IMR-90 (cell line): ENCODE measurements at regions not wholly inside any gene's neighbourhood (a gene's known extent, or its start where the extent isn't known, plus 50 kb on each side); places are given as distances from the start of the nearest gene placed in this dataset.

Experiments used
- ATAC-seq: fragments of 200-7000 bp; cut with Tn5 transposase; 2 replicates; pipeline ENCODE4 v1.9.1; 2020; ENCODE audit warnings: low read depth, mild to moderate bottlenecking, moderate library complexity
- BruUV-seq: library from RNA; stranded (reverse); fragments of 400-500 nt; replicated peaks from 2 replicates; lab custom pipeline; 2021; lab: Mats Ljungman, UMichigan
- CTCF ChIA-PET: fragments of 300-600 bp; formaldehyde crosslinking; extraction: SDS; loops from one replicate; lab custom pipeline; 2021; ENCODE audit warnings: antibody characterized with exemption; lab: Yijun Ruan, JAX
- POLR2A ChIA-PET: fragments of 300-600 bp; sonication (Branson Sonifier 250); formaldehyde crosslinking; loops from one replicate; lab custom pipeline; 2022; ENCODE audit warnings: antibody characterized with exemption; ENCODE audit not compliant: unreplicated experiment; lab: Charles Lee
- DNase-seq: peaks from one replicate; pipeline ENCODE4 v3.0.0; 2013
- H2AFZ ChIP-seq: replicated peaks from 2 replicates; pipeline ENCODE3; 2013; ENCODE audit warnings: low read length, mild to moderate bottlenecking; ENCODE audit not compliant: poor library complexity
- H2AK5ac ChIP-seq: 2 replicates; pipeline ENCODE4 v1.6.1; 2013; ENCODE audit warnings: low read depth, low read length, inconsistent platforms
- H2AK9ac ChIP-seq: replicated peaks from 2 replicates; pipeline ENCODE3; 2013; ENCODE audit warnings: mild to moderate bottlenecking, low read depth, low read length, moderate library complexity; ENCODE audit not compliant: poor library complexity
- H2BK120ac ChIP-seq: 2 replicates; pipeline ENCODE4 v1.6.1; 2013; ENCODE audit warnings: low read depth, low read length, inconsistent platforms
- H2BK15ac ChIP-seq: 3 replicates; pipeline ENCODE4 v1.6.1; 2013; ENCODE audit warnings: low read depth, low read length, inconsistent platforms
- H2BK20ac ChIP-seq: 2 replicates; pipeline ENCODE4 v1.6.1; 2013; ENCODE audit warnings: low read depth, mild to moderate bottlenecking, inconsistent platforms, low read length, moderate library complexity
- H2BK5ac ChIP-seq: 2 replicates; pipeline ENCODE4 v1.6.1; 2013; ENCODE audit warnings: mild to moderate bottlenecking, low read depth, low read length, inconsistent platforms; ENCODE audit not compliant: poor library complexity, severe bottlenecking
- H3K14ac ChIP-seq: replicated peaks from 2 replicates; pipeline ENCODE4 v1.6.1; 2013; ENCODE audit warnings: low read depth, low read length, inconsistent platforms
- H3K18ac ChIP-seq: 2 replicates; pipeline ENCODE4 v1.6.1; 2013; ENCODE audit warnings: low read depth, low read length, control low read depth
- H3K23ac ChIP-seq: 2 replicates; pipeline ENCODE4 v1.6.1; 2013; ENCODE audit warnings: low read depth, low read length, inconsistent platforms
- H3K27ac ChIP-seq: 2 replicates; pipeline ENCODE4 v1.5.1; 2013; ENCODE audit warnings: mild to moderate bottlenecking, control low read depth, low read length; ENCODE audit not compliant: insufficient read depth
- H3K27me3 ChIP-seq: 2 replicates; pipeline ENCODE4 v1.6.1; 2013; ENCODE audit warnings: low read length; ENCODE audit not compliant: control insufficient read depth, insufficient read depth
- H3K36me3 ChIP-seq: 2 replicates; pipeline ENCODE4 v1.6.1; 2013; ENCODE audit warnings: low read length, mixed read lengths; ENCODE audit not compliant: control insufficient read depth, insufficient read depth
- H3K4ac ChIP-seq: 2 replicates; pipeline ENCODE4 v1.6.1; 2013; ENCODE audit warnings: low read depth, low read length, inconsistent platforms
- H3K4me1 ChIP-seq: 2 replicates; pipeline ENCODE4 v1.6.1; 2013; ENCODE audit warnings: low read length, mixed read lengths; ENCODE audit not compliant: control insufficient read depth, insufficient read depth
- H3K4me2 ChIP-seq: 2 replicates; pipeline ENCODE4 v1.6.1; 2013; ENCODE audit warnings: low read depth, mild to moderate bottlenecking, control low read depth, low read length, moderate library complexity
- H3K4me3 ChIP-seq: 2 replicates; pipeline ENCODE4 v1.5.1; 2013; ENCODE audit warnings: low read depth, mild to moderate bottlenecking, control low read depth, low read length, moderate library complexity; ENCODE audit not compliant: insufficient read depth
- H3K56ac ChIP-seq: 2 replicates; pipeline ENCODE4 v1.6.1; 2013; ENCODE audit warnings: low read length, inconsistent platforms; ENCODE audit not compliant: insufficient read depth; ENCODE audit errors: extremely low read depth
- H3K79me1 ChIP-seq, 2 experiments: 2 replicates each; pipeline ENCODE4 v1.6.1; 2013; ENCODE audit warnings: low read length in 2 of 2, inconsistent platforms in 1 of 2, low read depth in 1 of 2
- H3K9ac ChIP-seq: 2 replicates; pipeline ENCODE4 v1.6.1; 2013; ENCODE audit warnings: low read depth, low read length, control low read depth
- H3K9me1 ChIP-seq: 2 replicates; pipeline ENCODE4 v1.6.1; 2013; ENCODE audit warnings: low read length, inconsistent platforms; ENCODE audit not compliant: insufficient read depth
- H3K9me3 ChIP-seq: 2 replicates; pipeline ENCODE4 v1.6.1; 2013; ENCODE audit warnings: low read length; ENCODE audit not compliant: control insufficient read depth, insufficient read depth
- H4K20me1 ChIP-seq: 2 replicates; pipeline ENCODE4 v1.6.1; 2013; ENCODE audit warnings: low read length, inconsistent platforms; ENCODE audit not compliant: insufficient read depth
- H4K5ac ChIP-seq: 2 replicates; pipeline ENCODE4 v1.6.1; 2013; ENCODE audit warnings: mild to moderate bottlenecking, low read depth, low read length, control low read depth
- H4K8ac ChIP-seq, 2 experiments: 2 replicates each; pipeline ENCODE4 v1.6.1; 2013; ENCODE audit warnings: low read depth in 2 of 2, low read length in 2 of 2, control low read depth in 1 of 2, inconsistent platforms in 1 of 2
- H4K91ac ChIP-seq: 2 replicates; pipeline ENCODE4 v1.6.1; 2013; ENCODE audit warnings: low read depth, low read length, inconsistent platforms; ENCODE audit not compliant: insufficient read depth
- BHLHE40 ChIP-seq: fragments of 150-350 bp; IDR thresholded peaks from 2 replicates; pipeline ENCODE4 v1.6.1; 2016; ENCODE audit warnings: mild to moderate bottlenecking, low read depth, low read length
- CEBPB ChIP-seq: IDR thresholded peaks from 2 replicates; pipeline ENCODE4 v1.6.1; 2012; ENCODE audit warnings: low read depth, low read length, improper control_type of control experiment
- CHD1 ChIP-seq: IDR thresholded peaks from 2 replicates; pipeline ENCODE4 v1.6.1; 2012; ENCODE audit warnings: low read depth, low read length, improper control_type of control experiment
- ELK1 ChIP-seq: fragments of 150-350 bp; IDR thresholded peaks from 2 replicates; pipeline ENCODE4 v1.6.1; 2016; ENCODE audit warnings: low read depth, mild to moderate bottlenecking, low read length, moderate library complexity, borderline replicate concordance
- FOS ChIP-seq: fragments of 150-350 bp; IDR thresholded peaks from 2 replicates; pipeline ENCODE4 v1.6.1; 2016; ENCODE audit warnings: low read depth, low read length
- MAFK ChIP-seq: IDR thresholded peaks from 2 replicates; pipeline ENCODE4 v1.6.1; 2012; ENCODE audit warnings: low read depth, low read length, improper control_type of control experiment
- MAZ ChIP-seq: IDR thresholded peaks from 2 replicates; pipeline ENCODE4 v1.6.1; 2012; ENCODE audit warnings: low read depth, mild to moderate bottlenecking, low read length, improper control_type of control experiment, moderate library complexity, borderline replicate concordance
- MXI1 ChIP-seq: IDR thresholded peaks from 2 replicates; pipeline ENCODE4 v1.6.1; 2012; ENCODE audit warnings: low read depth, mild to moderate bottlenecking, low read length, moderate library complexity, borderline replicate concordance
- NFE2L2 ChIP-seq: fragments of 150-350 bp; IDR thresholded peaks from 2 replicates; pipeline ENCODE4 v1.6.1; 2016; ENCODE audit warnings: low read depth, mild to moderate bottlenecking, low read length
- POLR2A ChIP-seq: IDR thresholded peaks from 2 replicates; pipeline ENCODE4 v1.6.1; 2012; ENCODE audit warnings: mild to moderate bottlenecking, low read depth, low read length
- RAD21 ChIP-seq: IDR thresholded peaks from 2 replicates; pipeline ENCODE4 v1.6.1; 2012; ENCODE audit warnings: low read length, improper control_type of control experiment
- RCOR1 ChIP-seq: IDR thresholded peaks from 2 replicates; pipeline ENCODE4 v1.6.1; 2012; ENCODE audit warnings: mild to moderate bottlenecking, low read length, improper control_type of control experiment; ENCODE audit not compliant: insufficient replicate concordance
- RFX5 ChIP-seq: IDR thresholded peaks from 2 replicates; pipeline ENCODE4 v1.8.0; 2012; ENCODE audit warnings: low read depth, mild to moderate bottlenecking, low read length, moderate library complexity
- USF2 ChIP-seq: fragments of 150-350 bp; IDR thresholded peaks from 2 replicates; pipeline ENCODE4 v1.6.1; 2017; ENCODE audit warnings: mild to moderate bottlenecking, antibody characterized with exemption, low read length, low read depth
- WGBS, 2 experiments: methylation state at CpG; one replicate each; pipeline versions ENCODE4 v1.1.5 to v1.1.7; 2013; ENCODE audit warnings: missing lambda C conversion rate in 2 of 2; ENCODE audit not compliant: insufficient read length in 1 of 2; ENCODE audit errors: extremely low coverage in 2 of 2; 5-methylcytosine and 5-hydroxymethylcytosine counted together
- dilution Hi-C: fragments of 300-500 bp; cut with HindIII; formaldehyde crosslinking; loops from one replicate; pipeline ENCODE4 v1.14.3; 2018; ENCODE audit warnings: low sequenced_read_pairs; ENCODE audit not compliant: unreplicated experiment
- in situ Hi-C: fragments of 300-500 bp; cut with MboI; formaldehyde crosslinking; loops from 3 replicates; pipeline ENCODE4 v1.14.3; 2019; ENCODE audit warnings: low sequenced_read_pairs, inconsistent platforms, mixed read lengths
- intact Hi-C: fragments of 100-400 bp; cut with micrococcal nuclease; formaldehyde crosslinking; loops from 2 replicates; pipeline ENCODE4 v1.10.0; 2022

GRCh38 chr3:28000608-28001007 is 240.8 kb upstream of the CMC1 start:
- ChIA-PET POLR2A (no interaction called here), CTCF (no interaction called here)
- dilution Hi-C loops (no loop called here), in situ Hi-C loops (no loop called here), intact Hi-C loops (no loop called here)
- H4K8ac ChIP-seq, result no peak overlapping the region
- H2BK15ac ChIP-seq, result no peak overlapping the region
- WGBS, 2 experiments, result 100% methylated on average over 2 of the region's 3 CpGs; no CpG with 5 or more reads in 1 of the 2 experiments
- no peaks in the 10 kb centered on the region for H3K4me1 ChIP-seq
- H3K36me3 ChIP-seq, result no peaks in the 10 kb centered on the region
- no peak overlapping the region for H3K4me2 ChIP-seq
- no peak overlapping the region for H3K18ac ChIP-seq
- no peak overlapping the region for H4K5ac ChIP-seq
- H4K91ac ChIP-seq, result no peak overlapping the region
- no peak overlapping the region for H3K14ac ChIP-seq
- no peak overlapping the region for H3K56ac ChIP-seq
- H3K4me3 ChIP-seq, result no peak overlapping the region
- ATAC-seq (no peak), DNase-seq (no peak)
- no peak overlapping the region for H2AK5ac ChIP-seq
- H2BK120ac ChIP-seq, result no peak overlapping the region
- BruUV-seq, result no TSS peak
- no peak for TF ChIP-seq CHD1
- TF ChIP-seq POLR2A, result no peak
- TF ChIP-seq NFE2L2, result no peak
- TF ChIP-seq RFX5, result no peak
- no peak for TF ChIP-seq BHLHE40
- no peak for TF ChIP-seq CEBPB
- TF ChIP-seq RAD21, result no peak
- TF ChIP-seq USF2, result no peak
- TF ChIP-seq MAZ, result no peak
- no peak for TF ChIP-seq ELK1
- no peak for TF ChIP-seq MAFK
- TF ChIP-seq RCOR1, result no peak
- TF ChIP-seq FOS, result no peak
- TF ChIP-seq MXI1, result no peak
- H3K9ac ChIP-seq, result no peak overlapping the region
- H2AK9ac ChIP-seq, result no peak overlapping the region
- no peaks in the 10 kb centered on the region for H3K9me1 ChIP-seq
- no peak overlapping the region for H2BK20ac ChIP-seq
- no peaks in the 10 kb centered on the region for H4K20me1 ChIP-seq
- H2BK5ac ChIP-seq, result no peak overlapping the region
- no peak overlapping the region for H3K27ac ChIP-seq
- H3K27me3 ChIP-seq, result no peaks in the 10 kb centered on the region
- H3K23ac ChIP-seq, result no peak overlapping the region
- H3K9me3 ChIP-seq, result no peaks in the 10 kb centered on the region
- H3K4ac ChIP-seq, result no peak overlapping the region
- H2AFZ ChIP-seq, result no peak overlapping the region
- H3K79me1 ChIP-seq, result no peaks in the 10 kb centered on the region
